ELR (cell line): ENCODE measurements at regions not wholly inside any gene's neighbourhood (a gene's known extent, or its start where the extent isn't known, plus 50 kb on each side); places are given as distances from the start of the nearest gene placed in this dataset.
"Not testable (repeated sequence)": the region's sequence is repeated elsewhere in the genome, so short reads cannot be mapped to it uniquely, and the experiment has no call there.

Experiments
- DNase-seq: peaks from one replicate; pipeline ENCODE4 v3.0.0-alpha.2; 2015; ENCODE audit warnings: low read depth

DNA sequence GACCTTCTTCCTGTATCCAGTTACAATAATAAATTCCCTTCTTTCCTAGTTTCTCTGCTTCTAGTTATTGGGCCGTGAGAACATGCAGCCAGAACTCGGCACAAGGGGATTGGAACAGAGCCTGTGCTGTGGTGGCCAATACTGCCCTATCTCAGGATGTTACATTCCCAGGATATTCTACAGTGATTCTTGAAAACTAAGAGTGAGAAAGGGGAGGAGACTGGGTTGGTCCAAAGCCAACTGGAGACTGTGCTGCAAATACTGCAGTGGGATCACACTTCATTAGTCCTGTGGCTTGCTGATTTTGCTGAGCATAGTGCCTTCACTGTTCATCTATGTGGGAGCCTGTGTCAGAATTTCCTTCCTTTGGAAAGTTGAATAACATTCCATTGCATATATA is 456.8 kb downstream of the RPIA start:
- DNase-seq = not testable (repeated sequence)

DNA sequence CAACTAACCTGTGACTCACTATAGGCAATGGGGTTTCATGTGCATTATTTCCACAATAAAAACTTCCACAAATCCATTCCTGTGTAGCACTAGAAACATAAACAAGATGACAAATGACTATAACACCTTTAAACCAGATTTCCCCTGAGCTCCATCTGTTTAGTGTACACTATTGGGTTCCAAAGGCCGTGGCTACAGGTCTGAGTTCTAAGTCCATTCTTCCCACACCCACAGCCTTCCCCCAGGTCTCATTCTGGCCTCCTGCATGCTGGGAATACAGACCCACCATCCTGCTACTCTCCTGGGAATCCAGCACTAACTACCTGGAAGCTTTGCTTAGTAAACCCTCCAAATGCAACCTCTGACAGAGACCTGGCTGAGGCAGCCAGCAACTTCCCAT is 460.2 kb downstream of the RPIA start:
- DNase-seq = not testable (repeated sequence)

DNA sequence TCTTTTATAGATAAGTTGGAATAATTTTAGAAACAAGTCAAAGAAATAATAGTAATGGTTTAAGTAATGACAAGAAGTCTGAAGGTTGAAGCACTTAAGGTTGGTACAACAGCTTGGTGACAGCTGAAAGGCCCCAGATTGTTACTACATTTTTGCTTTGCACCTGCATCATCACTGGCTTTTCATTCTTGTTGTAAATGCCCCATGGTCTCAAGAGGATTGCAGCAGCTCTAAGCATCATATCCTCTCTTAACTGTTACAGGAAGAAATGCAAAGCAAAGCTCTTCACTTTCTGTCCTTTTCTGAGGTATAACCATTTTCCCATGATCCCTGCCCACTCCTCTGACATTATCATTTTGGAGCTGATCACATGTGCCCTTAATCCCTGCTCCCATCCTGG is 461.0 kb downstream of the RPIA start:
- DNase-seq = not testable (repeated sequence)

DNA sequence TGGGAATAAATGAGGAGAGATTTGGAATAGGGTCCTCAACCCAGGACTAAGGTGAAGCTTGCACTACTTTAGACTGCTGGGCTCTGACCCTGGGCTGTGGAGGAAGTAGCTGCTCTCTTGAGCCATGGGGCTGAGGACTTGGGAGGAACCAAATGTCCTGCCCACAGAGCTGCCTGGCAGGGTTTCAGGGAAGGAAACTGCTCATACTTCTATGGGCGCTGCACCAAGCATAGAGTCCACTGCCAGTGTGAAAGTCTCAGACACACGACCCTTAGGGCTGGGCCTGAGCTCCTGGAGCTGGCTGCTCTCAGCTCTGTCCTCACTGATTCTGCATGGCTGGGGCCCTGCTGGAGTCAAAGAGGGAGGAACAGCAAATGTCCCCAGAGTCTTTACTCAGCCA is 461.7 kb downstream of the RPIA start:
- not testable (repeated sequence) for DNase-seq

DNA sequence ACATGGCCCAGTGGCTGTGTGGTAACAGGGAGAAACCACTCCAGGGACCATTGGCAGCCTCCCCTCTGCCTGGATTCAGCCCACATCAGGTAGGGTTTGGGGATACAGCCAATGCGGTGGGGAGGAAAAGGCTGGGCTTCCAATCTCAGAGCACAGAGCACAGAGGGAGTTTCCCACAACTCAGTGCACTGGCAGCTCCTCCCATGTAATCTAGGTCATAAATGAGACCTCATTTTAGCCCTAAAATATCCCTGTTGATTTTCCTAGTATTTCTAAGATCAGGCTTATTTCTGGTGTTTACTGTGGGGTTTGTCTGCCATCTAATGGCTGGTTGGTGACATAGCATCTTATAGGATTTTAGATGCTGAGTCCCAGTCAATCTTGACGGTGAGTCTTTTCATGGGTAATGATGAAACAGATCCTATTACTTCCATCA is 462.8 kb downstream of the RPIA start:
- not testable (repeated sequence) for DNase-seq

DNA sequence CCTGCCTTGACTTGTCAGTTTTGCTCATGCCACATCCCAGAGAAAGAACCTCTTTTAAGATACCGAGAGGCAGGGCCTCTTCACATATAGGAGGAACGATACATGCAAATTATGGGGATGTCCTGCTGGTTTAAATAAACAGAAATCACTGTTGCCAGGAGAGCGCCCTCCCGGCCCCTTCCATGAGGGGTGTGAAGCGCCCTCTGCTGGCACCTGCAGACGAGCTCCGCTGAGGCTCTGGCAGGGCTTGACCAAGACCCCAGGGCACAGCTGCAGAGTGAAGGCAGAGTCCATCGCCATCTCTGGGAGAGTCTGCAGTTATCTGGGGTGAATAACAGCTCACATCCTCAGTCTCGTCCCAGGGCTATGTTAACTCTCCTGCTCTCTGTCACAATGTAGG is 468.8 kb downstream of the RPIA start:
- not testable (repeated sequence) for DNase-seq

DNA sequence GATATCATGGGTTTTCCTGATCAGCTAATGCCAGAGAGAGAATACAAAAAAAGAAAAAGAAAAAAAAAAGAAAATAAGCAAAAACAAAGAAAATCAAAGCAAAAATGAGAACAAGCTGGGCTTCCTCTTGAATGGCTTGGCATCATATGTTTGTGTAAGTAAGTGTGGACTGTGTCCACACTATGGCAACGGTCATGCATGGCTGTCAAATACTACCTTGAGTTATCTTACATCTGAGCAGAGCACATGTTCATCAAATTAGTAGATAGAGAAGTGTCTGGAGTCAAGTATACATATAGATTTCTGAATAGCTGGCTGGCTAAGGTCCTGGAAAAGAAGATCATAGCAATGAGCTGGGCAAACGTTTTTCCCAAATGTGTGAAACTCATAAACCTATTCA is 470.2 kb downstream of the RPIA start:
- not testable (repeated sequence) for DNase-seq

DNA sequence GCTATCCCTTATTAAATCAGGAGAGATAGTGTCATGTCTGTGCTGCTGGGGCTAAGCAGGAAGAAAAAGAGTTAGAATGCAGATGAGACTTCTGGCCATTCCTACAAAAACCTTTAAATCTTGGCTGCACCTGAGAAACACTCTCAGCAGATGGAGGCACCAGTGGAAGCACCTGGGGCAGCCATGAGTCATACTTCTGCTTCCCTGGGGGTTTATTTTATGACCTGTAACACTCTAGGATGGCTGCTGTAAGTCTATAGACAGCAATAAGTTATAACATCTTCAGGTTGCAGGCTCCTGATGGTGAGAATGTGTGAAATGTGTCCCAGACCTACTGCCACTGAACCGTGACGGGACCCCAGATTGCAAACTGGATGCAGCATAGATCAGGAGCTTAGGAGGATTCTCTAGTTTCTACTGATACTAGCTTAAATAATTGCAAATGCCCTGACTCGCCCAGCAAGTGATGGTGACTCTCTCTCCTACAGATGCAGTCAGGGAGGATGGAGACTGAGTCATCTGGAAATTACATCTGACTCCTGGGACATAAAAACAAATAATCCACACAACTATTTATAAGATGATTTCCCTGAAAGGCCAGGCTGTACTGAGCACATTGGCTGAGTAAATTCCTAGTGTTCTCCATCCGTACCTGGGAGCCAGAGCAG is 479.2 kb downstream of the RPIA start:
- DNase-seq = not testable (repeated sequence)

DNA sequence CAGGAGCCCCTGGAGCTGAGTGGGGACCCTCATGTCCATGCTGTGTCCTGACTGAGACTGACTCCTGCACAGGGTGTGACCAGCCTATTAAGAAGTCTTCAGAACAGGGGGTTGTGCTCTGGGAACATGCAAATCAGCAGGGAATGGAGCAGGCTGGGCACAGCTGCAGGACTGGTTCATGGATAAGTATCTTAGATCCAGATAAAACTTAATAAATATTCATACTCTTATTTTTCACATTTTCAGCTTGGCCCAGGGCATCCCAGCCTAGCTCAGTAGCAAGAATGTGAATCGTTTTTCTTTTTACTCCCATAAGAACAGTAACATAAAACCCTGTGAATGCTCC is 479.7 kb downstream of the RPIA start:
- DNase-seq = not testable (repeated sequence)

DNA sequence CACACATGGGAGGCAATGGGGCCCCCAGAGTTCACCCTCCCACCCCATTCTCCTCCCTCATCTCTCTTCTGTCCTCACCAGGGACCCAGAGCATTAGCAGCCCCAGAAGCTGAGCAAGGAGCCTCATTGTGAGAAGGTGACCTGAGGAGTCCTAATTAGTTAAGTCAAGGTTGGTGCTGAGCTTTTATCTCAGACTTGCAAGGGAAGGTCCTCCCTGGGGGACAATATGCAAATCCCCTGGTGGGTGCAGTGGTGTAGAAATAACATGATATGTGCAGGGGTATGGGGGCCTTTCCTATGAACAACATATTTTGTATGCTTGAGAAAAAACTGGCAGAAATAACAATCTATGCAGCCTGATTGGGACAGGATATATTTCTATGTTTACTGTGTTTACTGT is 485.5 kb downstream of the RPIA start:
- not testable (repeated sequence) for DNase-seq

DNA sequence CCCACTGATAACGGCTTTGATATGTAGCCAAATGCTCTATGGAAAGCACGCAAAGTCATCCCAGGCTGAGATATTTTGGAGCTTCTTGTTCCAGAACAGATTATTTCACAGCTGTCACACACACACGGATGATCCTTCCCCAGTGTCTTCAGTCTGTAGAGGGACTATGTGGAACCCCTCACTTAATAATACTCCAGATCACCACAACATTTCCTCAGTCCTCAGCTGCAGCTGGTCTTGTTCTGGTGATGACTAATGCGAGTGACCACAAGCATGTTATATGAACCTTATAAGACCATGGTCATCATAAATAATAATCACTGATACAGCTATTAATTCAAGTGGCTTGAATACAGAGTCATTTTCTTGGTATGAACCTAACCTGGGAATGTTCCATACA is 490.7 kb downstream of the RPIA start:
- DNase-seq = not testable (repeated sequence)

DNA sequence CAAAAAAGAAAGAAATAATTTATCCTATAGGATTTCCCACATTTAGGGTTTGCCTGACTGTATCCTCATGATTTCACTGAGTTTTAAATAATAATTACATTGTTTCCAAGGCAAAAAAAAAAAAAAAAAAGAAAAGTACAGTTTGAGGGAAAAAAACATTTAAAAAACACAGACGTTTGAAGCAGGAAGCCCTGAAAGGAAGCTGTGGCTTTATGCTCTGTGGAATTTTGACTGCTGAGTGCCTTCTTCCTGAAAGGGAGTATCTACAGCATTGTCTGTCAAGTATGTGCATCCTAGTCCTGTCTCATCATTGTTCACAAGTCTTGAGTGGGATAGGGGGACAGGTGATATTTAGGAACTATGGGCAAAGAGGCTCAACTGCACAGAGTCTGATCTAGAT is 493.3 kb downstream of the RPIA start:
- DNase-seq = not testable (repeated sequence)

DNA sequence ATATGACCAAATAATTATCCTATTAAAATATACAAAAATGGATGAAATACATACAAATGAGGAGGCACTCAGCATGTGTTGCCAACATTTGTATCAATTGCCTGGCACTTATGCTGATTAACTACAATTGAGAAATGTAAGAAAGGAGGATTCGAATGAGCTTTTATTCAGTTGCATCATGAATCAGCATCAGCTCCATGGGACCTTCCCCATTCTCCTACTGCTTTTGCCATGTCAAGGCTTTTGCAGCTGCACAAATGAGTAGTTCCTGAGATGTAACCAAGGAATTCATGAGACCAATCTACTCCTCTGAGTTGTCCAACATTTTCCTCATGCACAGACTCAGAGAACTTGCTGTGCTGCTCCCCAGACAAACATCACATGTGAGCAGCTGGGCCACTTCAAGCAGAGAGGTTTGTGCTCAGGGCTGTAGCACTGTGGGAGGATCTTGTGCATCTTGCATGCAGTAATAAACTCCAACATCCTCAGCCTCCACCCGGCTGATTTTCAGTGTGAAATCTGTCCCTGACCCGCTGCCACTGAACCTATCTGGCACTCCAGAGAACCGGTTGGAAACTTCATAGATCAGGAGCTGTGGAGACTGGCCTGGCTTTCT is 504.3 kb downstream of the RPIA start:
- not testable (repeated sequence) for DNase-seq

DNA sequence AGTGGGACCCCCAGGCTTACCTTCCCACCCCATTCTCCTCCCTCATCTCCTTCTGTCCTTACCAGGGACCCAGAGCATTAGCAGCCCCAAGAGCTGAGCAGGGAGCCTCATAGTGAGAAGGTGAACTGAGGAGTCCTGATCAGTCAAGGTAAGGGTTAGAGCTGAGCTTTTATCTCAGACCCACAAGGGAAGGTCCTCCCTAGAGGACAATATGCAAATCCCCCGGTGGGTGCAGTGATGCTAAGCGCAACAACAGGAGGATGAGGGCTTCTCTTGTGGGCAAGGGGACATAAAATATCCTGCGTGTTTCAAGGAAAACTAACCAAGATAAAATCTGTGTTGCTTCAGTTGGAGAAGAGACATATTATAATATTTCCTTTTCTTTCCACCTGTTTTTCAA is 505.2 kb downstream of the RPIA start:
- not testable (repeated sequence) for DNase-seq

DNA sequence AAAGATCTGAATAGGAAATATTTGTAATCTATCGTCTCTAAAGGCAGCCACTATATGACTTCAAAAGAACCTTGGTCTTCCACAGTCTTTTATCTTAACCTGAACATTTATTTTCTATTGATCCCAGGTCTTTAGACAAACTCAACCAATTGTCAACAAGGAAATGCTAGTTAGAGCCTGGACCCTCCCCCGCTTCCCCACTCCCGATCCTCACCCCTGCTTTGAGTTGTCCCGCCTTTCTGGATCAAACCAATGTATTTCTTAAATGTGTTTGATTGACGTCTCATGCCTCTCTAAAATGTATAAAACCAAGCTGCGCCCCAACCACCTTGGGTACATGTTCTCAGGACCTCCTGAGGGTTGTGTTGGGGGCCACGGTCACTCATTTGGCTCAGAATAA is 506.6 kb downstream of the RPIA start:
- not testable (repeated sequence) for DNase-seq

DNA sequence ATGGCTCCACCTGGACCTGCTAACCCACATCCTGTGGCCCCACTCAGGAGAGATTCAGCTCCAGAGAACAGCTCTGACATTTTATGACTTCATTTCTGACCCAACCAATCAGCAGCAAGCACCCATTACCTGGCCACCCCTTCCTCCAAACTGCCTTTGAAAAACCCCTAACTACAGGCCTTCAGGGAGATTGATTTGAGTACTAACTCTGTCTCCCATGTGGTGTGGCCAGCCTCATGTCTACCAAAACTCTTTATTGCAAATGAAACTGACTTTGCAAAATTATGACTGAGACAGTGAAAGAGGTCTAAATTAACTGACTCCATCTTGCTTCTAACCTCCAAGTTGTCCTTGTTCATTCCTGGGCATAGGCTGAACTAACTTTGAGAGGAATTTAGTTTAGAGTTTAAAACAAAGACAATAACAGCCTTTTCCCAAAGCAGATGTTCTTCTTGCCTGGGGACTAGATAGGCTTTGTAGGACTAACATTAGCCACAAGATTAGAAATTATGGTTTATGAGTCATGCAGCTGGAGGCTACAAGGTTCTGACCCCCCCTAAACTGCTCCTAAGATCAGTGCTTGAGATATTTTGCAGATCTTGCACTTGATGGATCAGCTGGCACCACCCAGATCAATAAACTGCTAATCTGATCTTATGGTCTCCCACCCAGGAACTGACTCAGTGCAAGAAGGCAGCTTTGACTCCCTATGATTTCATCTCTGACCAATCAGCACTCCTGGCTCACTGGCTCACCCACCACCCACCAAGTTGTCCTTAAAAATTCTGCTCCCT is 508.2 kb downstream of the RPIA start:
- DNase-seq = not testable (repeated sequence)

DNA sequence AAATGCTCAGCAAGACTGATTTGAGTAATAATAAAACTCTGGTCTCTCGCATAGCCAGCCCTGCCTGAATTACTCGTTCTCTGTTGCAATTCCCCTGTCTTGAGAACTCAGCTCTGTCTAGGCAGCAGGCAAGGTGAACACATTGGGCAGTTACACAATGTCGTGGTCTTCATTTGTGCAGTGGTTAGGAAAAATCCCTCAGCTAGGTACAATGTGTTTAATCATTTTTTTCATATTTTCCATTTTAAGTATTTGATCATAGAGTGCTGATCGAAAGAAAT is 508.7 kb downstream of the RPIA start:
- DNase-seq = not testable (repeated sequence)

DNA sequence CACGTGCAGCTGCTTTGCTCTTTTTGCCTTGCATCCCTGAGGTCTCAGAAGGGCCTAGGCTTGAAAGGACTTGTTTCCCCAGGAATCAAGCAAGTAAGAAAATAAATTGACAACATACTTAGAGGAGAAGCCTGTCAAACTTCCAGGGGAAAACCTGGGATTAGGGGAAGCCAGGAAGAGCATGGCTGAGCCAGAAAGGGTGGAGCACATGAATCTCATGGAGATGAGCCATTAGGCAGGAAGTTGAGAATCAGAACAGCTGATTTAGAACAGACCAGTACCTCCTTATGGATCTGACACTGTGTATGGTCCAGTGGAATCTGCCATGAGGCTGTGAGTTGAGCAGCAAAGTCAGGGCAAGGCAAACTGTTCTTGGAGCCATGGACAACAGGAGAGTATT is 511.0 kb downstream of the RPIA start:
- not testable (repeated sequence) for DNase-seq

DNA sequence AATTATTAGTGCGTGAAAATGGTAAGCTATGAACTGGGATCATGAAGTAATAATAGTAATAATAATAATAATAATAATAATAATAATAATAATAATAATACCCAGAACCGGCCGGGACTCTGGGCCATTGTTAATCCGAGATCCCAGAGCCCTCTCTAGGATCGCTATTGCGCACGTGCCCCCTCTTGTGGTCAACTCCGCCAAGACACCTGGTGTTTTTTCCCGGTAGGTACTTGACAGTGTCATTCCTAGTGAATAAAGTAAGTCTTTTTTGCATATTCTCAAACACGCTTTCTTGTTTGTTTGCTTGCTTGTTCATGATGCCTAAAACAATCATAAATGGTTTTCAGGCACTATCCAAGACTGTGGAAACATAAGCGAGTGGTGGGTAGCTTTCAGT is 513.7 kb downstream of the RPIA start:
- peak; percentile 32 for DNase-seq

DNA sequence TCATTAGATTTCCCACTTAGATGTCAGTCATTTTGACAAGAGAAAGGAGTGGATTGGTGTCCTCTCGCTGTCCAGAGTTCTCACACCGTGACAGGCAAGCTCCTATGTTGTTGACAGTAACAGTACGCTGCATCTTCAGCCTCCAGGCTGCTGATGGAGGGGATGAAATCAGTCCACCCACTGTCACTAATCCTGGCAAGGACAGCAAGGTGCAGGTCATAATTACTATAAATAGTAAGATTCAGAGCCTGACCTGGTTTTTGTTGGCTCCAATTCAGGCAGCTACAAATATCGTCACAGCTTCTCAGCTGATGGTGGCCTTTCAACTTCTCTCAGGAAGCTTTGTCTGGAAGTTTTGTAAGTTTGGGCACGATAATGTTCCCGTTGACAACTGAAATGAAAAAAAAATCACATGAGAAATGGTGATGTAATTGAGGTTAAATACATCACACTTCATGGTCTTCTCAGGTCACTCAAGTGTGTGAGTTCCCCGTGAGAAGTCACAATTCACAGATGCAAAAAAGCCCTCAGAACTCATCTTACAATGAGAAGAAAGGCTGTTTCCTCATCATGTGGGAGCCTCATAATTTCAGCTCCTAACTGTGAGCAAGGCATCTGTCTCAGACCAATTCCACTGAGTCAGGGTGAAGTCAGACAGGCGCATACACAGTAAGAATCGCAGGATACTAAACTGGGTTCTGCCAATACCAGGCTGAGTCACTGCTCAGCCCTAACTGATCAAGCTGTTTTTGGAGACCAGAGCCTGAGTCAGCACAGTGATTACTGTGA is 516.9 kb downstream of the RPIA start:
- peak; percentile 56 for DNase-seq

DNA sequence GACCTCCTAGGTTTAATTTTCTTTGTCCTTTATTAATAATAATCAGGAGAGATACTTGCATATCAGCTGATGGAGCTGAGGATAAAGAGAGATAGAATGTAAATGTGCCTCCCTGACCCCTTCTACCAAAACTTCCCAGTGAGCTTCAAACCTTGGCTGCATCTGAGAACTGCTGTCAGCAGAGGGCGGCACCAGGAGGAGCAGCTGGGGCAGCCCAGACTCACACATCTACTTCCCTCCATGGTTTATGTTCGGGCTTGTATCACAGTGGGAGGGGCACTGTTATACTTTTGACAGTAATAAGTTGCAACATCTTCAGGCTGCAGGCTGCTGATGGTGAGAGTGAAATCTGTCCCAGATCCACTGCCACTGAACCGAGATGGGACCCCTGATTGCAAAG is 521.7 kb downstream of the RPIA start:
- not testable (repeated sequence) for DNase-seq

DNA sequence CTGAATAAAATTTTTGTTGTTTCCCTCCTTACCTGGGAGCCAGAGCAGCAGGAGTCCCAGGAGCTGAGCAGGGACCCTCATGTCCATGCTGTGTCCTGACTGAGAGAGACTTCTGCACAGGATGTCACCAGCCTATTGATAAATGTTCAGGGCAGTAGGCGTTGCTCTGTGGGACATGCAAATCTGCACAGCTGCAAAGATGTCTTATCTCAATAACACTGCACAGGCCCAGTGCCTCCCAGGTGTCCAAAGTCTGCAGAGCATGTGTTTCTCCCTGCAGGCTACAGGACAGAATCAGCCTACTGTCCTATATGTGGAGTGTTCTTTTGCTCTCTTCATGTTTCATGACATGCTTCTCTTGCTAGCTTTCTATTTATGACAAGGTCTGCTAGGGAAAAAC is 522.3 kb downstream of the RPIA start:
- not testable (repeated sequence) for DNase-seq

DNA sequence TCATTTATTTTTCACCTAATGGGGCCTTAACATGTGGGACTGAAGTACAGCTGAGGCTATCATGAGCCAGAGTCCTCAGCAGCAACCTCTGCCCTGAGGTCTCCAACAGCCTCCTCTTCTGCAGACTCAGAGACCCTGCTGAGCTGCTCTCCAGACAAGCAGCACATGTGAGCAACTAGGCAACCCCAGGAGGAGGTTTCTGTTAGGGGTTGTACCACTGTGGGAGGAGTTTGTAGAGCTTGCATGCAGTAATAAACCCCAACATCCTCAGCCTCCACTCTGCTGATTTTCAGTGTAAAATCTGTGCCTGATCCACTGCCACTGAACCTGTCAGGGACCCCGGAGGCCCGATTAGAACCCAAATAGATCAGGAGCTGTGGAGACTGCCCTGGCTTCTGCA is 530.0 kb downstream of the RPIA start:
- not testable (repeated sequence) for DNase-seq
